GM12891 (cell line): ENCODE measurements at regions not wholly inside any gene's neighbourhood (a gene's known extent, or its start where the extent isn't known, plus 50 kb on each side); places are given as distances from the start of the nearest gene placed in this dataset.
"Not testable (repeated sequence)": the region's sequence is repeated elsewhere in the genome, so short reads cannot be mapped to it uniquely, and the experiment has no call there.

Experiments
- PAX5 ChIP-seq: IDR thresholded peaks from 2 replicates; pipeline ENCODE4 v1.6.1; 2011; ENCODE audit warnings: low read length, moderate library complexity, mild to moderate bottlenecking; ENCODE audit not compliant: insufficient read depth, severe bottlenecking
- POLR2A ChIP-seq: IDR thresholded peaks from 2 replicates; pipeline ENCODE4 v1.6.1; 2011; ENCODE audit warnings: low read depth, low read length, control low read depth
- POLR2AphosphoS5 ChIP-seq: IDR thresholded peaks from 2 replicates; pipeline ENCODE4 v1.6.1; 2011; ENCODE audit warnings: low read depth, low read length, control low read depth
- TAF1 ChIP-seq: IDR thresholded peaks from 2 replicates; pipeline ENCODE4 v1.6.1; 2011; ENCODE audit warnings: low read depth, low read length, control low read depth

GRCh38 chr15:84128706-84129105 is 106.9 kb upstream of the GOLGA6L4 start:
- TF ChIP-seq TAF1, PAX5, POLR2AphosphoS5, POLR2A: not testable (repeated sequence)
